ENCODE measurements at regions not wholly inside any gene's neighbourhood (a gene's known extent, or its start where the extent isn't known, plus 50 kb on each side); places are given as distances from the start of the nearest gene placed in this dataset.

DNA sequence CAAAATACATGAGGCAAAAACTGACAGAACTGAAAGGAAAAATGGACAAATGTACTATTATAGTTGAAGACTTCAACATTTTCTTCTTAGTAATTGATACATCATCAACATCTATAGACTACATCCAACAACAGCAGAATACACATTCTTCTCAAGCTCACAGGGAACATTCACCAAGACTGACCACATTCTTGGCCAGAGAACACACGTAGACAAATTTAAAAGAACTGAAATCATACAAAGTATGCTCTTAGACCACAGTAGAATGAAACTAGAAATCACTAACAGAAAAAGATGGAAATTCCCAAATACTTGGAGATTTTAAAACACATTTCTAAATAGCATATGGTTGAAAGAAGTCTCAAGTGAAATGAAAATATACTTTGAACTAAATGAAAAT lies 55.1 kb upstream of the NSMCE3 start:
- TF ChIP-seq EZH2 (IDR thresholded peaks at IDR 0.05; ENCODE audit: insufficient read depth, poor library complexity, severe bottlenecking) (no peak), EZH2phosphoT487 (IDR thresholded peaks at IDR 0.05; ENCODE audit: insufficient read depth, low read depth) (no peak)
